Putamen (tissue), 1 donor: ENCODE measurements at regions not wholly inside any gene's neighbourhood (a gene's known extent, or its start where the extent isn't known, plus 50 kb on each side); places are given as distances from the start of the nearest gene placed in this dataset.

Experiments
- DNase-seq: peaks from one replicate; pipeline ENCODE4 v3.0.0-alpha.2; 2016; ENCODE audit warnings: low spot score

- peak; percentile 15 for DNase-seq
These were observed 58.3 kb downstream of the TRIML1 start for GRCh38 chr4:188197566-188197965.

- DNase-seq, result peak; percentile 58
These were observed 59.9 kb downstream of the TRIML1 start for GRCh38 chr4:188198982-188199792.

GRCh38 chr4:188201851-188202250 is 62.6 kb downstream of the TRIML1 start:
- DNase-seq, result no peak

DNA sequence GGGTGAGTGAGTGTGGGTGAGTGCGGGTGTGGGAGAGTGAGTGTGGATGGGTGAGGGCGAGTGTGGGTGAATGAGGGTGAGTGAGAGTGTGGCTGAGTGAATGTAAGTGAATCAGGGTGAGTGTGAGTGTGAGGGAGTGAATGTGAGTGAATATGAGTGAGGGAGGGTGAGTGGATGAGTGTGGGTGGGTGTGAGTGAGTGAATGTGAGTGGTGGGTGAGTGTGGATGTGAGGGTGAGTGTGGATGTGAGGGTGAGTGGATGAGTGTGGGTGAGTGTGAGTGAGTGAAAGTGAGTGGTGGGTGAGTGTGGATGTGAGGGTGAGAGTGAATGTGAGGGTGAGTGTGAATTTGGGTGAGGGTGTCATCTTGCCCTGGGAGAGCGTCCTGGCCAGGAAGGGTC is 67.5 kb downstream of the TRIML1 start:
- DNase-seq, result no peak

DNA sequence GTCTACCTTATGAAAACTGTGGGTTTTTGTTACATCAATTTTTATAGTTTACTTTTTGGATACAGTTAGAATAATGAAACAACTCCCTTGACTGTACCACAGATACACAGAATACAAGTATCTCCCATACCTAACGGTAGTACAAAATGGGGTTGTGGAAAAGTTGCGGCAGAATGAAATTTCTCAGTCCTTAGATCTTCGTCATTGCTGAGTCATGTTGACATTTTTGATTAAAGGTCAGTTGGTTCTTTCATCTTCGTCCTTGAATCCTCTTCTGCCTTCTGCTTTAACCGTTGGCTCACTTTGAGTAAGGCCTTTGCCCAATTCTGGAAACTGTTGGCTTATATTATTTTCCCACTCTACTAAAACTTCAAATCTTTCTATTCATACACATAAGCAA is 75.6 kb downstream of the TRIML1 start:
- no peak for DNase-seq

DNA sequence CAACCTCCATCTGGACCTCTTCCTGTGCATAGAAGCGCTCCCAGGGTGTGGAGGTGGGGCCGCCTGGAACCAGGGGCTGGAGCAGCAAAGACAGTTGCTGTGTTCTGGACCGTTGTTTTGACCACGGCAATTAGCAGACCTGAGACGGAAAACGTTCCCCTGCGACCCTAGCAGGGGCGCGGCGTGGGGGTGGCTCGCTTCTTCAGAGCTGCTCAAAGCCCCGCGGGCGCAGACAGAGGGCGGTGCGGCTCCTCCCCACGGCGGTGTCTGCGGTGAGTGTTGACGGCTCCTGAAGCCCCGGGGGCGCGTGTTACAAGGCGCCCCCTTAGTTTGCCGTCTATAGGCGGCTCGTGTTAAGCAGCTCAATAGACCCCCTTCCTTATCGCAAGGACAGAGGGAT is 79.2 kb downstream of the TRIML1 start:
- no peak for DNase-seq

DNA sequence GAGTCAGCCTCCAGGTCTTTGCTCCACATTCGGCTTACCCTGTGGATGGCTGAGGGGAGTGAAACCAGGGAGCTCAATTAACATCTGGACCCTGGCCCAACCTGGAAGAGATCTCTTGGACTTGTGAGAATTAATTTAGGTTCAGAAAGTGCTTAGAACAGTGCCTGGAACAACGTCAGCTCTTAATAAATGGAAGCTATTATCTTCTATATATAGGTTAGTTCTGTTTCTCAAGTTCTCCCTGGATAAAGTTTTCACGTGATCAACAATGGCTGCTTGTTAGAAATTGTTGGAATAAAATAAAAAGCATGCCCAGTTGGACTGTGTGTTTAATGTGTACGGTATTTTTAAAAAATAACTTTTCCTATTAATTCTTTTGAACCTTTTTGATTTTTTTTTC is 80.8 kb downstream of the TRIML1 start:
- no peak for DNase-seq

GRCh38 chr4:188221090-188221489 is 81.8 kb downstream of the TRIML1 start:
- no peak for DNase-seq

GRCh38 chr4:188228279-188228678 is 89.0 kb downstream of the TRIML1 start:
- DNase-seq, result no peak

DNA sequence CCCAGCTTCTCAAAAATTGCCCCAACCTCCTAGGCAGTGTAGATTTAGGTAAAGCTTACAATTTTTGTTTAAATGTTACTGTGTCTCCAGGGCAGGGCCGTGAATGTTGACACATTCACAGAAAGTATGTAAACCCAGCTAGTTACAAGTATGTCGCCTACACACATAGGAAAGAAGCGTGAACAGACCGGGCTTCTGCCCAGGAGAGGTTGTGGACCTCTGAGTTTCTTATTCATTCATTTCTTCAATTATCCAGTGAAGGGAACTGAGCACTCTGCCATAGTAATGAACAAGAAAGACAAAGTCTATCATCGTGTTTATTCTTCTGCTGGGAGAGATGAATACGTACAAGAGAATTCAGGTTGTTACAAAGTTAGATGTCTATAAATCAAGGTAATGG is 93.2 kb downstream of the TRIML1 start:
- no peak for DNase-seq

GRCh38 chr4:188242041-188242440 is 102.8 kb downstream of the TRIML1 start:
- DNase-seq, result no peak

- no peak for DNase-seq
These were observed 106.4 kb downstream of the TRIML1 start for GRCh38 chr4:188245651-188246050.

DNA sequence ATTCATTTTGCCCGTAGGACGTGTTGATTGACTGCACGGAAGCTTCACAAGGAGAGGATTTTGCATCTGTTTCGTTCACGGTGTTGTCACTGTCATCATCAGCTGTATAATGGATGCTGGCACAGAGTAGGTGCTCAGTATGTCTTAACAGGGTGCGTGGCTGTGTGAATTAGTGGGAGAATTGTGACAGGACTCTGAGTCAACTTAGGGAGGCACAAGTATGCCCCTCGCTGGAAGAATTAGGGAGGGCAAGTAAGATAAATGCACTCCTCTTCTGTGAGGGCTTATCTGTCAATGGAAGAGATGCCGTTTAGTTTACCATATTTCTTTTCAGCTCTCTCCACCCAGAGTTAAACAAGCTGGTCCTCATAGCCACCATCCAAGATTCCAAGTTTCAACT is 107.2 kb downstream of the TRIML1 start:
- peak; percentile 15 for DNase-seq

GRCh38 chr4:188254211-188254610 is 115.0 kb downstream of the TRIML1 start:
- DNase-seq, result no peak

GRCh38 chr4:188262464-188262863 is 123.2 kb downstream of the TRIML1 start:
- DNase-seq, result no peak

DNA sequence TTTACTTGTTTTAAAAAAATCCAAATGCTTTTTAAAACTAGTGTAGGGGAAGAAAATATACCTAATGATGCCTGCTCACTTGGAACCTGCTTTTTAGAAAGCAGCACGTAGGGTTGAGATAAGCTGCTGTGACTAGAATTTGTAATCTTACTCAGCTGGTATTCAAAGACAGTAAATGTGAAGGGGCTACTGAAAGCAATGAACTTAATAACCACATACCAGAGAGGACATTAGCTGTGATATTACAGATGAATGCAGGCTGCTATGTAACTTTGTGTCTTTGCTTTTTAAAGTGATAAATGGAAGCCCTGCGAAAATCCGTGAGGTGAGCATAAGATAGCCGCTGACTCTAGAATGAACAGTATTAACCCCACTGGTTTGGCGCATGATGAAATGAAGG is 124.1 kb downstream of the TRIML1 start:
- DNase-seq, result no peak

GRCh38 chr4:188266386-188266785 is 127.1 kb downstream of the TRIML1 start:
- no peak for DNase-seq

DNA sequence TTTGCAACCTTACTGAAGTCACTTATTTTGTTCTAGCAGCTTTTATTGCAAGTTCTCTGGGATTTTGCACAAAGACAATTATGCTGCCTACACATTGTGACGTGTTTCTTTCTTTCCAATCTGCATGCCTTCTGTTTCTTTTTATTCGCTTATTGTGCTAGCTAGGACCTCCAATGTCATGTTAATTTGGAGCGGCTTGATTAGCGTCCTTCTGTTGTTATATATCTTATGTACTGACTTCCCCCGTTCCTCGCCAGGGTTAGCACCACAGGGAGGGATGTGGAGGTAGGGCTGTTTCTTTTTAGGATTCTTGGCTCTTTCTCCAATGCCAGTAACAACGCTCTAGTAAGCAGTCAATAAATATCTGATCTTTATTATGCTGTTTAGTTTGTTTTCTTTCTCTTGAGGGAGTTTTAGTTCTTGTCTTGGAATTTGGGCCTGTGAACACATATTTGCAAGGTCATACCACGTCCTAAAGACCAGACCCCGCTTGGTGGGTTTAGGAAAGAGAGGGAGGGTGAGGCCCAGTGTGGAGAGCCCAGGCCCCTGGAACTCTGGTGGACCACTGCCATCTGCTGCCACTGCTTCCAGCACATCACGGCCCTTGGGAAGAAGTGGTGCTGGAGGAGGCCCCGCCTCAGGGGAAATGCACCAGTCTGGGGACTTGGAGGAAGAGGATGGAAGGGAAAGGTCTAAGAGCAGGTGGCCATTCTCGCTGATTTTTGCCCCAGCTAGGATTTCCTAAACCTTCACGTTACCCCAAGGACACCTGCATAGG is 129.1 kb downstream of the TRIML1 start:
- DNase-seq, result peak; percentile 13

- DNase-seq, result no peak
These were observed 131.2 kb downstream of the TRIML1 start for GRCh38 chr4:188270273-188271069.

DNA sequence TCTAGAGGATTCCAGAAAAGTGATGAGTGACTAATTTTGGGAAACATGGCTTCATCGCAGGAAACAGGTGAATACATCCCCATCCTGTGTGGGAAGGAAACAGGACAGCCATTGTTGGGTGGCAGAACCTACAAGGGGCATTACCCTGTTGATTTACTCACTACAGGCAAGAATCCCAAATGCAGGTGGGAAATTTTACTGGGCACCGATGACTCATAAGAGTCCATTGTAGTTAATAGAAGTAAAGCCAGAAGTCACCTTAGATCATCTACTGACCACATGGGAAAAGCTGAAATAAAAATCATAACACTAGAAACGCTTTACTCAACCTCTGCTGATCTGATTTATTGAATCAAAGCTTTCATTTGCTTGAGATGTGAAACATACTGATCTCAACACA is 136.4 kb downstream of the TRIML1 start:
- no peak for DNase-seq

DNA sequence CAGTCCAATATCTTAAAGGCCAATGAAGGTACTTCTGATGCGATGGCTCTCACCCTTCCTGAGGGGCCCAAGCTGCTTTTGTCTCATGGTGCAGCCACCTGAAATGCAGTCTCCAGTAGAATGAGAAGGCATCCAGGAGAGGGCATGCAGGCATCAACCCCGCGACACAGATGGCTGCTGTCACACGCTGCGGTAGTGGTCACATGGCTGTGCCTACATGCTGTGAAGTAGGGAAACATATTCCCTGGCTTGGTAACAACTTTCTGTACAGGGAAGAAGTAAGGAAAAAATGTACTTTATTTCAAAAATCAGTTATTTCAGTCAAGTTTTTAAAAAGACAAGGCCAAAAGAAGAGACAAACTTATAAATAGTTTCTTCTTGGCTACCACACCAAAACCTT is 139.9 kb downstream of the TRIML1 start:
- no peak for DNase-seq

DNA sequence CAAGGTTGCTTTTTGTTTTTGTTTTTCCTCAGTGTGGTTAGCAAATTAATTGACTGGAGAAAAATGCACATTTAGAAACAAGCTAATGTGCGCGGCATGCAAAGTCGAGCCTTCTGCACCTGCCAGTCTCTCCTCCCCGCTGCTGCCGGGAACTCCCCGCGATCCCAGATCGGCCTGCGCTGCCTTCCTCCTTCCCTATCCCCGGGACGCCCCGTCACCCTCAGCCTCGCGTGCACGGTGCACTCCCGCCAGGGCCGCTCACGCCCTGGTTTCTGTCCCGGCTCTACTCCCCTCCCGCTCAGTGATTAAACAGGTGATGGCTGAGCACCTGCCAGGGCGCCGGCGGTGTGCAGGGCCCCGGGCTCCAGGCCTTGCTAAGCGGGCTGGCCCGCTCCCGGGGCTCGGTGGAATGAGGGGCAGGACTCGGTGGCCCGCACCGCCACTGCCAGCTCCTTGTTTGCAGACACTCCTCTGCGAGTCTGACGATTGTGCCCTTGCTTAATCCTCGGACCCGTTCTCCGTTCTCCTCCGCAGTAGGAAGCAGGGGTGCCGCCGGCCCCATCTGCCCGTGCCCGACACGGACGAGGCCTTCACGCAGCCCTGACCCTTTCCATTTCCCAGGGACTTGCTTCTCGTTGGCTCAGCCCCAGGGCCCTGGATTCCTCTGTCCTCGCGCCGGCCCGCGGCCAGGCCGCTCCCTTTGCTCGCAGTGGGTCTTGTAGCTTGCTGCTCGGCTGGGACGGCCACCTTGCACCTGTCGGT is 143.4 kb downstream of the TRIML1 start:
- DNase-seq, result no peak
